Smooth muscle cell (in vitro differentiated cells): ENCODE measurements at regions not wholly inside any gene's neighbourhood (a gene's known extent, or its start where the extent isn't known, plus 50 kb on each side); places are given as distances from the start of the nearest gene placed in this dataset.

Experiments used
- DNase-seq: peaks from one replicate; lab custom pipeline; 2025; ENCODE audit not compliant: unreplicated experiment; lab: John Stamatoyannopoulos, UW
- H2AFZ ChIP-seq: fragments of 200-600 bp; sonication (generic); 2 replicates; pipeline ENCODE4 v1.6.0; 2016; ENCODE audit warnings: antibody characterized with exemption, low read depth, mild to moderate bottlenecking
- H3F3A ChIP-seq: fragments of 200-600 bp; sonication (generic); 2 replicates; pipeline ENCODE4 v1.6.0; 2017; ENCODE audit warnings: antibody characterized with exemption, low read depth
- H3K27ac ChIP-seq: fragments of 200-600 bp; sonication (generic); 2 replicates; pipeline ENCODE4 v1.5.1; 2016; ENCODE audit warnings: low read depth, mild to moderate bottlenecking
- H3K27me3 ChIP-seq: fragments of 200-600 bp; sonication (generic); 2 replicates; pipeline ENCODE4 v1.6.1; 2016; ENCODE audit warnings: low read depth, mild to moderate bottlenecking
- H3K36me3 ChIP-seq: fragments of 200-600 bp; sonication (generic); 2 replicates; pipeline ENCODE4 v1.5.1; 2016; ENCODE audit warnings: low read depth
- H3K4me1 ChIP-seq: fragments of 200-600 bp; sonication (generic); 2 replicates; pipeline ENCODE4 v1.5.1; 2016; ENCODE audit warnings: low read depth
- H3K4me2 ChIP-seq: fragments of 200-600 bp; sonication (generic); 2 replicates; pipeline ENCODE4 v1.6.0; 2016; ENCODE audit warnings: mild to moderate bottlenecking
- H3K4me3 ChIP-seq: fragments of 200-600 bp; sonication (generic); 2 replicates; pipeline ENCODE4 v1.5.1; 2016; ENCODE audit warnings: mild to moderate bottlenecking
- H3K79me2 ChIP-seq: fragments of 200-600 bp; sonication (generic); 2 replicates; pipeline ENCODE4 v1.6.0; 2016; ENCODE audit warnings: low read depth, mild to moderate bottlenecking
- H3K9ac ChIP-seq: fragments of 200-600 bp; sonication (generic); 2 replicates; pipeline ENCODE4 v1.6.0; 2016; ENCODE audit warnings: low read depth
- H3K9me3 ChIP-seq: fragments of 200-600 bp; sonication (generic); replicated peaks from 2 replicates; pipeline ENCODE4 v1.5.1; 2016; ENCODE audit warnings: low read depth
- H4K20me1 ChIP-seq: fragments of 200-600 bp; sonication (generic); 2 replicates; pipeline ENCODE4 v1.6.0; 2016; ENCODE audit warnings: low read depth
- WGBS: methylation state at CpG from one replicate; pipeline ENCODE4 v1.1.7; 2016; ENCODE audit warnings: low lambda C conversion rate; 5-methylcytosine and 5-hydroxymethylcytosine counted together
- TF ChIP-seq, protein P1 (sequence below): fragments of 200-600 bp; sonication (generic); IDR thresholded peaks from 2 replicates; pipeline ENCODE4 v1.5.1; 2017; ENCODE audit warnings: borderline replicate concordance, mild to moderate bottlenecking, antibody characterized with exemption; ENCODE audit not compliant: insufficient read depth, poor library complexity, severe bottlenecking

GRCh38 chr10:89915021-89915420, 213.6 kb downstream of the KIF20B start:
- H3K9ac ChIP-seq = no peak overlapping the region
- H3F3A ChIP-seq = no peaks in the 10 kb centered on the region
- no peaks in the 10 kb centered on the region for H3K4me1 ChIP-seq
- H3K27ac ChIP-seq = no peak overlapping the region
- no peaks in the 10 kb centered on the region for H3K79me2 ChIP-seq
- 91% methylated on average over 2 of the region's 2 CpGs for WGBS
- no peak overlapping the region for H3K4me3 ChIP-seq
- H4K20me1 ChIP-seq = no peaks in the 10 kb centered on the region
- no peaks in the 10 kb centered on the region for H3K27me3 ChIP-seq
- H3K9me3 ChIP-seq = no peaks in the 10 kb centered on the region
- TF ChIP-seq, protein P1, sequence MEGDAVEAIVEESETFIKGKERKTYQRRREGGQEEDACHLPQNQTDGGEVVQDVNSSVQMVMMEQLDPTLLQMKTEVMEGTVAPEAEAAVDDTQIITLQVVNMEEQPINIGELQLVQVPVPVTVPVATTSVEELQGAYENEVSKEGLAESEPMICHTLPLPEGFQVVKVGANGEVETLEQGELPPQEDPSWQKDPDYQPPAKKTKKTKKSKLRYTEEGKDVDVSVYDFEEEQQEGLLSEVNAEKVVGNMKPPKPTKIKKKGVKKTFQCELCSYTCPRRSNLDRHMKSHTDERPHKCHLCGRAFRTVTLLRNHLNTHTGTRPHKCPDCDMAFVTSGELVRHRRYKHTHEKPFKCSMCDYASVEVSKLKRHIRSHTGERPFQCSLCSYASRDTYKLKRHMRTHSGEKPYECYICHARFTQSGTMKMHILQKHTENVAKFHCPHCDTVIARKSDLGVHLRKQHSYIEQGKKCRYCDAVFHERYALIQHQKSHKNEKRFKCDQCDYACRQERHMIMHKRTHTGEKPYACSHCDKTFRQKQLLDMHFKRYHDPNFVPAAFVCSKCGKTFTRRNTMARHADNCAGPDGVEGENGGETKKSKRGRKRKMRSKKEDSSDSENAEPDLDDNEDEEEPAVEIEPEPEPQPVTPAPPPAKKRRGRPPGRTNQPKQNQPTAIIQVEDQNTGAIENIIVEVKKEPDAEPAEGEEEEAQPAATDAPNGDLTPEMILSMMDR = no peak
- H3K36me3 ChIP-seq = no peaks in the 10 kb centered on the region
- DNase-seq = no peak
- H3K4me2 ChIP-seq = no peak overlapping the region
- no peak overlapping the region for H2AFZ ChIP-seq

- H3K9ac ChIP-seq = no peak overlapping the region
- H3K27ac ChIP-seq = no peak overlapping the region
- no peak overlapping the region for H2AFZ ChIP-seq
- H3F3A ChIP-seq = no peaks in the 10 kb centered on the region
- H3K79me2 ChIP-seq = no peaks in the 10 kb centered on the region
- H3K4me2 ChIP-seq = no peak overlapping the region
- no peaks in the 10 kb centered on the region for H3K27me3 ChIP-seq
- H3K9me3 ChIP-seq = no peaks in the 10 kb centered on the region
- no peaks in the 10 kb centered on the region for H3K36me3 ChIP-seq
- DNase-seq = no peak
- H4K20me1 ChIP-seq = no peaks in the 10 kb centered on the region
- TF ChIP-seq, protein P1 = no peak
- no peak overlapping the region for H3K4me3 ChIP-seq
- H3K4me1 ChIP-seq = no peaks in the 10 kb centered on the region
These were observed 214.6 kb downstream of the KIF20B start for GRCh38 chr10:89915968-89916367.

DNA sequence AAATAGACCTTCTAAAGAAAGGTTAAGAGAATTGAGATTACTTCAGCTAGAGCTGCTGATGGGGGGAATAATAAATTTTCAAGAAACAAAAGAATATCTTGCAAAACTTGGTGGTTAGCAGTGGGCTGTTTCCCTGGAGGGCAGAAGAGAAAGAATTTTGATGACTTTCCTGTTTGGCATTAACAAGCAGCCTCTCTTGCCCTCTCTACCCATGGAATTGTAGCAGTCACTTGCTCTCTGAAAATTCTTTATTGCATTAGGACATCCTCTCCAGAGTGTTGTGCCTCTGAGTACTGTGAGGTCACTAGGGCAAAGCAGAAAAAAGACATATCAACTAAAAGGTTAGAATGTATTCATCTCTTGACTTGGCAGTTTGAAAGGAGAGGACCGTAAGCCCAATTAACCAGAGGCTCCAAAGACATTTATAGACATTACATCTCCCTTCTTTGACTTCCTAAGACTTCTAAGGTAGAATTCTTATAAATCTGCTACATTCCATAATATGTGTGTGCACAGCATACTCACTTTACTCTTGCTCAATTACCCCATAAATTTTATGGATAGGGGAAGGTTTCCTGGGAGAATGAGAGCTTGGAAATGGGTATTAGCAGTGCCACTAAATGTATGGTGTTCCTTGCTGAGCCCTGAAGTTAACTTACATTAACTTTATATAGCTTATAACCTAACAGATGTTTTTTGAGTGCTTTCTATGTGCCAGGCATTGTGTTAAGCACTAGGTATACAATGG, 215.3 kb downstream of the KIF20B start:
- no peak overlapping the region for H2AFZ ChIP-seq
- WGBS = 84% methylated on average over 1 of the region's 1 CpG
- H3K4me2 ChIP-seq = no peak overlapping the region
- no peaks in the 10 kb centered on the region for H3K36me3 ChIP-seq
- H3K27ac ChIP-seq = no peak overlapping the region
- TF ChIP-seq, protein P1 = no peak
- H3F3A ChIP-seq = no peaks in the 10 kb centered on the region
- no peaks in the 10 kb centered on the region for H3K79me2 ChIP-seq
- no peak overlapping the region for H3K9ac ChIP-seq
- no peaks in the 10 kb centered on the region for H3K27me3 ChIP-seq
- no peak overlapping the region for H3K4me3 ChIP-seq
- no peaks in the 10 kb centered on the region for H3K9me3 ChIP-seq
- H4K20me1 ChIP-seq = no peaks in the 10 kb centered on the region
- no peak for DNase-seq
- no peaks in the 10 kb centered on the region for H3K4me1 ChIP-seq

DNA sequence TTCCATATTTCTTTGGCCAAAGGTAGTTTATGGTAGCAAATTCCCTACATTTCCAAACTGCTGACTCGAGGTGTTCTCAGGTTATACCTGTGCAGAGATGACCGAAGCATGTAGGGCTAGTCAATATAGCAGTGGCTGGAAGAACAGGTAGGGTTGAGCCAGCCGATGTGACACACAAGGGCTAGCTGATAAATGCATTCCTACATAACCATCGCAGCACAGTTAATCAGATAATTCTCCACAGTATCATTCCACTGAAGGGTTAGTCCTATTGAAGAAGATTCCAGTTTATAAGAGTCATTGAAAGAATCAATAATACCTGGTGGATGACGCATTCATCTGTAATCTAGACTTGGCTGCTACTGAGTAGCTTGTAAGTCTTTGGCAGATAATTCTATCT, 220.0 kb downstream of the KIF20B start:
- no peaks in the 10 kb centered on the region for H3K27me3 ChIP-seq
- H3K4me2 ChIP-seq = no peak overlapping the region
- TF ChIP-seq, protein P1 = no peak
- H3K9me3 ChIP-seq = no peaks in the 10 kb centered on the region
- no peaks in the 10 kb centered on the region for H3K4me1 ChIP-seq
- no peak overlapping the region for H3K4me3 ChIP-seq
- no peaks in the 10 kb centered on the region for H3K36me3 ChIP-seq
- no peak for DNase-seq
- 60% methylated on average over 5 of the region's 5 CpGs for WGBS
- no peaks in the 10 kb centered on the region for H4K20me1 ChIP-seq
- H3K9ac ChIP-seq = no peak overlapping the region
- H3K79me2 ChIP-seq = no peaks in the 10 kb centered on the region
- no peaks in the 10 kb centered on the region for H3F3A ChIP-seq
- peak overlapping the region; percentile 44 for H3K27ac ChIP-seq
- no peak overlapping the region for H2AFZ ChIP-seq
